NCI-H1930 (cell line): ENCODE measurements at regions not wholly inside any gene's neighbourhood (a gene's known extent, or its start where the extent isn't known, plus 50 kb on each side); places are given as distances from the start of the nearest gene placed in this dataset.

Source experiments
- DNase-seq, 2 experiments: peaks; one replicate each; lab custom pipeline; 2025; lab: John Stamatoyannopoulos, UW

DNA sequence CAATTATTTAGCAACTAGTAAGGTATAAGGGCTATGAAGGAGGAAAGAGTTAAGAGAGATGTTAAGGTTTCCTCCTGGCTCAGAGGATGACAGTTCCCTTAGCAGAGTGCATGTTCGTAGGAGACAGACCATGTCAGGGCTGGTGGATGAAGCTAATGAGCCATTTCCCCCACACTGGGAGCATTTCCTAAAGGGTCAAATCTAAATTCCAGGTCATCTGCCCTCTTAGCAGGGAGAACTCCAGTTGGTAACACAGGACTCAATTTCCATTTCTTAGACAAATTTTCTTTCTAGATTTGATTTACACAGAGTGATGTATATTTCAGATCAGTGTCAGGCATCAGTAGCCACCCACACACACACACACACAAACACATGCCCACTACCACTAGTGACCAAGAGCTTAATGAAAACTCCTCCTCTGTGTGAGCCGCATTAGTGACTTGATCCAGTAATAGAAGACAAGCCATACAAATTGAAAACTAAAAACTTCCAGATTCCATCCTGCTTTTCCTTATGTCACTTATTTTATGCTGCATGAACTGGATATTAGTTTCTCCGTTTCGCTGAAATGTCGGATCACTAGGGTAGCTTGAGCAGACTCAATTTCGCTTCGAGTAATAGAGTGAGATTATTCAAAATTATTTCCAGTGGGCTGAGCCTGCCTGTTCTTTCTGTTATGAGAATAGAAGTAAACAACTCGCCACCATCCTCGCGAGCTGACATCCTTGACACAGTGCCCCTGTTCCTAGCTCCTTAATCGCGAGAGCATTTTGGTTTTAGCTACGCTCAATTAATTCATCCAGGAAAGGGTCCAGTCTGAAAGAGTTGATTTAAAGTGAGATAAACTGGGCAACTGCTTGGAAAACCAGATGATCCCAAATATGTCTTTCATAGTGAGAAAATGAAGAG lies 582.6 kb downstream of the SOX6 start:
- DNase-seq, result no peak

- DNase-seq, result no peak
These were observed 581.9 kb downstream of the SOX6 start for GRCh38 chr11:15774388-15774939.

DNA sequence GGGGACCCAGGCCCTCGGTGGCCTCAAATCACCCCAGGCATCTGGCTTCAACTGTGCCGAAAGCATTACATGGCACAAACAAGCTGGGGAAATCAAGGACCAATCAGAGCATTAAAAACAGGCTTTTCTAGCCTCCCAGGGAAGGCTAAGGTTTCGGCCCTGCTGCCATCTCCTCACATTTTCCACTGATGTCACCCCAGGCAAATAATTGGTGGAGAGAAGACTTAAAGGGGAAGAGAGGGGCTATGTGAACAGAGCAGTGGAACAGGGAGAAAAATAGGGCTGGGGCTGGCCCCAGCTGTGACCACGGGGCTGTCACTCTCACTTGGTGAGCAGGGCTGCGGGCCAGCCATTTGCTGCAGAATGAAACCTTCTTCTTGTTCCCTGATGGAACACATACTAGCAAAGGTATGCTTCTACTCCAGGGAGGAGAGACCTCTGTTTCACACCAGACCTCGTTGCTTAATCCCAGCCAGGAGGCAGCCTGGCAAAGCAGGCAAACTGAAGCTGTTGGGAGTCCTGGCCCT lies 581.3 kb downstream of the SOX6 start:
- no peak for DNase-seq

GRCh38 chr11:15775797-15776196 lies 580.5 kb downstream of the SOX6 start:
- DNase-seq, result no peak

GRCh38 chr11:15776366-15776765 lies 580.0 kb downstream of the SOX6 start:
- DNase-seq, result no peak

DNA sequence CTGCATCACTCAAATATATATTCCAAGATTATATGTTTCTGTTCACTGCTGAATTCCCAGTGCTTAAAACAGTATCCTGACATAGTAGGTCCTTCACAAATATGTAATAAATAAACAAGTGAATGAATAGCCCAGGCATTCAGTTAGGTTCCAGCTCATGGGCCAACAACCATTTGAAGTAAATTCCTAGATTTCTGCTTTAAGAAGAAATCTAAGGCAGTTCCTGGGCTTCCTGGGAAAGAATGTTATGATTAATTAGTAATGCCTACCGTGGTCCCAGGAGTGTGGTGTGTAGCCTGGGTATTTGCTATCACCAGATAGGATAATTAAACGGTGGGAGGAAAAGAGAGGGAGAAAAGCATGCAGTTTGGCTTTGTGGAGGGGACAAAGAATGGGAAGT lies 576.8 kb downstream of the SOX6 start:
- no peak for DNase-seq

- no peak for DNase-seq
These were observed 576.0 kb downstream of the SOX6 start for GRCh38 chr11:15780382-15780781.

- DNase-seq, result no peak
These were observed 575.5 kb downstream of the SOX6 start for GRCh38 chr11:15780837-15781236.

DNA sequence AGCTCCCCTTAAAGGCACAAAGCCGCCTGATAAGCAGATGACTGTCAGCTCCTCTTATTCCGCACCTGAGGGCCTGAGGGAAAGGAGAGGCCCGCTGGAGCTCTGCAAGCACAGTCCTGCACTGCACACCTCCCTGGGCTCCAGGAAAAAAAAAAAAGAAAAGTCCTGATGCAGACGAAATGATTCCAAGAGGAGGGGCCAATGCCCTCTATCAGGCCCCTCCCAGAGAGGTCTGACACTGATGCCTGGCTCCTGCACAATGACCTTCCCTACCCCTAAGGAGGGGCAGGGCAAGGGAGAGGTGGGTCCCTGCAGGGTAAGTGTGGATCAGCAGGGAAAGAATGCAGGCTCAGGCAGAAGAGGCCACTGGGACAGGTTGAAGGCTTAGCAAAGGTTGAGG lies 572.7 kb downstream of the SOX6 start:
- DNase-seq, result no peak

- no peak for DNase-seq
These were observed 563.0 kb downstream of the SOX6 start for GRCh38 chr11:15793043-15793996.

DNA sequence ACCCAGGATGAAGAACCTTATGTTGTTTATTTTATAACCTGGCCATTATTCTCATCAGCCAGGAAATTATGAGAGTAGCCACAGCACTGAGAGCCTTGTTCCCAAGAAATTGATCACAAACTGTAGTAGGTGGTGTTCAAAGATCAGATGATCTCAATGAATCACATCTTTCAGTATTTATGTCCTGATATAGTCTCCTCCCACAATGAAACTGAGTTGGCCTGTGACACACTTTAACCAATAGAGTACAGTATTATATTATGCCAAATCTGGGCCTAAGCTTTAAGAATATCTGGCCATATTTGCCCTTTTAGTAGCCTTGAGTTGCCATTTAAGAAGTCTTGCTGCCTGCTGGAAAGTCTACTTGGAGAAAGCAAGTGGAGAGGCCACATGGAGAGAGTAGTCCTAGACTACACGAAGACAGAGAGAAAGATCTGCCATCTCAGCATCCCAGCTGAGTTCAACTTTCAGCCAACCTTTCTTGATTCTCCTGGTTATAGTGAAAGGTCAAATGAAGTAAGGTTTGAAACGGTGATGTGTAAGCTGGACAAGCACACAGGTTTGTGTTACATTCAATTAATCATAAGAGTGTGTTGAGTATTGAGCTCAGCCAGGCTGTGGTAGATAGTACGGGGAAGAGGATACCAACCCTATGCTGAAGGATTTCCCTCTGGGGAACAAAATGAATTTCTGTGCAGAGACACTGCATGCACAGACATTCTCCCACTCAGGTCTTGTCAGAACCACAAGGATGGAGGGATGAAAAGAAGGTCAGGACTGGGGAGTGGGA lies 561.8 kb downstream of the SOX6 start:
- no peak for DNase-seq

DNA sequence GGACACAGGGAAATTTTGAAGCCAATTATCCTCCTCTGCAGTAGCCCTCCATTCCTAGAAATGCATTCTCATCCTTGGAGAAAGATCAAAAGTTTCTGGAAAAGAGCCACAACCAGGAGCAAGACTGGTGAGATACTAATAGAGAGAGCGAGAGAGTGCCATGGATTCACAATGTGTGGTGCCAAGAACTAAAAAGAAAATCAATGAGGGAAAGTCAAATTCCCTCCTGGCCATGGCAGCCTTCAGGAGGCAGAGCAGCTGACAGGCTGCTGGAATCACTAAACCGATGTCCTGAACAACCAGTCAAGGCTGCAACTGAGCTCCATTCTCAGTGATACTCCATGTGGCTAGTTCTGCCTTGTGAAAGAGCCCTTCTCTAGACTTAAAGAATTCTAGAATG lies 561.0 kb downstream of the SOX6 start:
- DNase-seq, result no peak

DNA sequence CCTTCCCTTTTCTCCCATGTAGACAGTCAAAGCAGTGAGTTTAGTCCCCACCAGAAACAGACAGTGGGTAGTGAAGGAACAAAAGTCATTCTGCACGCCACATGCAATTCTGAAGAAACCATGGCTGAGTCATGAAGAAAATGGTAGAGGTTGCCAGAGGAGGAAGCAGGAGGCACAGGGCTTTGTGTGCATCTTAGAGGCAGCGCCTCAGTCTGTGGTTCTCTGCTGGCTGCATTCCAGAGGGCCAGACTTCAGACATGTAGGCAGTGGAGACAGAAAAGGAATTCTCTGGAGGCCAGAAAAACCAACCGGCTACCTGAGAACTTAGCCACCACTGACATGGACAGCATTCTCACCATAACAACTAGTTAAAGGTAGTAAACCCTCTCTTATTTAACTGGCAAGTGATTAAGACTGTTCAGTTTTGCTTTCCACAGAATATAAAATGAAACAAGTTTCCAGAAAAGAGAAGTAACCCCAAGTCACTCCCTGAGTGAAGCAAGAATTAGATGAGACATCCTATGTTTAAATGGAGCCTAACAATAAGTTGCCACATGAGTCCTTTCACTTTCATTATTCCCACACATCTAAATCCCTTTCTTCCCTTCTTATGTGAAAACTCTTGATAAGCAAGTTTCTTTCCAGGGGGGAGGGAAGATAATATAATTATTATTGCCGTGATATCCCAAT lies 556.1 kb downstream of the SOX6 start:
- no peak for DNase-seq

GRCh38 chr11:15801126-15801525 lies 555.2 kb downstream of the SOX6 start:
- no peak for DNase-seq

DNA sequence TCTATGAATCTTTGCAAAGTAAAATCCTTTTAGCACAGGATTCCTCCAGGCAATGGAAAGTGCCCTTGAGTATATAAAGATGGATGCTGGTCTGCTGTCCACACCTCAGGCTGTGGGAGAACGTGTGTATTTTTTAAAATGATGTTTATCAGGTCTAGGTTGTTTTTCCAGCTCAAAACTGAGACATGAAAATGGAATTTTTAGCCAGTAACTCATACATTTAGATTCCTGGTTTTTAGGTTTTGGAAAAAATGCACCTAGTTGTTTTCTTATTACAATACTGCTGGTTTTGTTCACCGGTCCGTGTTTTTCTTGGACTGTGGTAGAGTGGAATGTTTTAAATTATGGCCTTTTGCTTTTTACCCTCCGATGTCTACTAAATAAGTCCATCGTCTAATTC lies 554.7 kb downstream of the SOX6 start:
- DNase-seq, result no peak

DNA sequence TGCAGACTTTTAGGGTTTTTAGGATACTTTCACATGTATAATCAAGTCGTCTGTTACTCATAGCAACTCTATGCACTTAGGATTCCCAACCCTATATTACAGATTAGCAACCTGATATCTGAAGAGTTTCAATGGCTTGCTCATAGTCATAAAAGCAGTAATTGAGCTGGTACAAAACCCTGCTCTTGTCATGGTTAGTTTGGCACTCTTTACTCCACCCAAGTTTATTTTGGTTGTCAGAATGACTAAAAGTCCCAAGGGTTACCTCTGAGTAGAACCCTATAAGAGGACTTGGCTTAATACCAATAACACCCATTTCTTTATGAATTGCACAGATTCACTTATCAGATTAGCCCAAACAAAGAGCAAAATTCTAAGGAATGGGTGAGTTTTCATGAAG lies 550.6 kb downstream of the SOX6 start:
- no peak for DNase-seq

GRCh38 chr11:15806217-15806616 lies 550.1 kb downstream of the SOX6 start:
- no peak for DNase-seq

- DNase-seq, result no peak
These were observed 548.5 kb downstream of the SOX6 start for GRCh38 chr11:15807827-15808226.

- no peak for DNase-seq
These were observed 546.3 kb downstream of the SOX6 start for GRCh38 chr11:15810082-15810481.

GRCh38 chr11:15810525-15810924 lies 545.8 kb downstream of the SOX6 start:
- DNase-seq, result no peak
